Astrocyte of the spinal cord (primary cell): ENCODE measurements at regions not wholly inside any gene's neighbourhood (a gene's known extent, or its start where the extent isn't known, plus 50 kb on each side); places are given as distances from the start of the nearest gene placed in this dataset.

Experiments used
- DNase-seq: peaks from one replicate; pipeline ENCODE4 v3.0.0; 2011; ENCODE audit warnings: low read depth, low spot score
- H3K4me3 ChIP-seq: 2 replicates; pipeline ENCODE4 v1.5.1; 2011; ENCODE audit warnings: low read depth, mild to moderate bottlenecking, low read length, moderate library complexity
- in situ Hi-C: cut with HindIII; loops from 2 replicates; pipeline ENCODE4 v1.10.0; 2017; ENCODE audit warnings: low sequenced_read_pairs
- TF ChIP-seq, protein P1 (sequence below): IDR thresholded peaks from 2 replicates; pipeline ENCODE4 v1.5.1; 2012; ENCODE audit warnings: low read depth, mild to moderate bottlenecking, low read length, inconsistent platforms

DNA sequence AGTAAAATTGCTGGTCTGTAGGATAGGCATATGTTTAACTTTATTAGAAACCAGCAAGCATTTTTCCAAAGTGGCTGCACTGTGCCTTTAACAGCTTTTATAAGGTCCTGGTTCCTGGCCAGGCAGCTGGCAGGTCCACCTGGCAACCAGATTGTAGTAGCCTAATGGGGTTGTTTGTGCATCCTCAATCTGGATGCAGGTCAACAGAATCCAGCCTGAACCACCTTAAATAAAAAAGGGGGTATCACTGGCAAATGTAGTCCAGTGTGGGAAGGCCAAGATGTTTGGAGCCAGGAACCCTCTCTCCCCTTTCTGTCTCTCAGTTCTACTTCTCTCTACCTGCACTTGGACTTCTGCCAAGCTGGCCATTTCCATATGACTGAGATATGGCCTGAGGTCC, 200.3 kb downstream of the ZNF621 start:
- no peak overlapping the region for H3K4me3 ChIP-seq
- TF ChIP-seq, protein P1, sequence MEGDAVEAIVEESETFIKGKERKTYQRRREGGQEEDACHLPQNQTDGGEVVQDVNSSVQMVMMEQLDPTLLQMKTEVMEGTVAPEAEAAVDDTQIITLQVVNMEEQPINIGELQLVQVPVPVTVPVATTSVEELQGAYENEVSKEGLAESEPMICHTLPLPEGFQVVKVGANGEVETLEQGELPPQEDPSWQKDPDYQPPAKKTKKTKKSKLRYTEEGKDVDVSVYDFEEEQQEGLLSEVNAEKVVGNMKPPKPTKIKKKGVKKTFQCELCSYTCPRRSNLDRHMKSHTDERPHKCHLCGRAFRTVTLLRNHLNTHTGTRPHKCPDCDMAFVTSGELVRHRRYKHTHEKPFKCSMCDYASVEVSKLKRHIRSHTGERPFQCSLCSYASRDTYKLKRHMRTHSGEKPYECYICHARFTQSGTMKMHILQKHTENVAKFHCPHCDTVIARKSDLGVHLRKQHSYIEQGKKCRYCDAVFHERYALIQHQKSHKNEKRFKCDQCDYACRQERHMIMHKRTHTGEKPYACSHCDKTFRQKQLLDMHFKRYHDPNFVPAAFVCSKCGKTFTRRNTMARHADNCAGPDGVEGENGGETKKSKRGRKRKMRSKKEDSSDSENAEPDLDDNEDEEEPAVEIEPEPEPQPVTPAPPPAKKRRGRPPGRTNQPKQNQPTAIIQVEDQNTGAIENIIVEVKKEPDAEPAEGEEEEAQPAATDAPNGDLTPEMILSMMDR = no peak
- in situ Hi-C loops = no loop called here
- DNase-seq = no peak

DNA sequence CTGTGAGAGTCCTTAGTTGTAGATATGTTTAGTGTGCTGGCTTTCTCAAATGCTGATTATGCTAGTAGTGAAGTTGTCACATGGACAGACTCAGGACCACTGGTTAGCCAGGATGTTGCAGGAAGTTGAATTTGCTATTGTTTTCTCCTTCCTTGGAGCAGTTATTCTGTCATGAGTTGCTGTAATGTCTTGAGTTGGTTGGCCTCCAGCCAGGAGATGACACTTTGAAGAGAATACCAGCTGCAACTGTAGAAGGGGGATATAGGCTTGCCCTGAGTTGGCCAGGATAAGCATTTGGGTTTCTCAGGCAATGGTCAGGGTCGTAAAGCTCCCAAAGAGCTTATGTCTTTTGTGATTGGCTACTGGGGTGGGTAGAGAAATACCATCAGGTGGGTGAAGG, 206.7 kb downstream of the ZNF621 start:
- no peak overlapping the region for H3K4me3 ChIP-seq
- in situ Hi-C loops = no loop called here
- TF ChIP-seq, protein P1 = no peak
- DNase-seq = no peak

DNA sequence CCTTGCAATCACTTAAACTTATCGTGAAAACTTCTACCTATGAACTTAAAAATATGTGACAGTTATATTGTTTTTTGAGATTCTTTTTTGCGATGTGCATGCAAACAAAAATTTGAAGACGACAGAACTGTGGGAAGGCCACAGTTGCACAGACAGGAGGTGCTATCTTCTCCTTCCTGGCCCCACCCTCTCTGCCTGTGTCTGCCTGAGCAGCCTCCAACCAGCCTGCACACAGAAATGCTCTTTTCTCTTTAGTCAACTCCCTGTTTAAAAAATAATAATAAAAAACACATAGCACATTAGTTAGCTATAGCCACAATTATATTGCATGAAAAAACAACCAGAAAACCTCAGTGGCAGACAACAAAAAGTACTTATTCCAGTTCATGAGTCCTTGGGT, 212.2 kb downstream of the ZNF621 start:
- in situ Hi-C loops = no loop called here
- no peak overlapping the region for H3K4me3 ChIP-seq
- TF ChIP-seq, protein P1 = no peak
- DNase-seq = no peak

DNA sequence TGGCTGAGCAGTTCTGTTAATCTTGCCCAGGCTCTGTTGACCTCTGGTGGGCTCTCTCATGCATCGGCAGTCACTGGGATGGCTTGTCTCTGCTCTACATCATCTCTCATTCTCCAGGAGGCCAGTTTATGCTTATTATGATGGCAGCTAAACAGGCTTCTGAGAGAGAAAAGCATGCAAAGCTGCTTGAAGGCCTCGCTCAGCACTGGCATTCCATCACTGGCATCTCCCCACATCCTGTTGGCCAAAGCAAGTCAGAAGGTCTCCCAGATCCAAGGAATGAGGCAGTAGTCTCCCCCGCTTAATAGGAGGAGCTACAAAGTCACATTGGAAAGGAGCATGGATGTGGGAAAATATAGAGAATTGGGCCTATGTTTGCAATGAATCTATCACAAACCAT, 212.6 kb downstream of the ZNF621 start:
- no peak overlapping the region for H3K4me3 ChIP-seq
- TF ChIP-seq, protein P1 = no peak
- DNase-seq = no peak
- in situ Hi-C loops = no loop called here

DNA sequence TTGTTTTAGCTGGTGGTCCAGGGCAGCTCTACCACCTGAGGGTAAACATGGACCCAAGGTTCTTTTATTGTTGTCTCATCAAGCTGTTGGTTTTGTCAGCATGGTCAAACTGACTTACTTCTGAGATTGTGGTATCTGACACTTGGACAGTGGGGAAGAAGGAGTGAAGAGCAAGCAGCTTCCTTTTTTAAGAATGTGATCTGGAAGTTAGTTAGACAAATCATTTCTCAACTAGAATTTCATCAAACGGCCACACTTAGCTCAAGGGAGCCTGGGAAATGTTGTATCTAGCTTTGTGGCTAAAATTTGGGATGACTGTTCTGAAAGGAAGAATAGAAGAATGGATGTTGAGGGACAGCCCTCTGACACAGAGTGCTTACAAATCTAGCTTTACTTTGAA, 215.2 kb downstream of the ZNF621 start:
- TF ChIP-seq, protein P1 = no peak
- no peak overlapping the region for H3K4me3 ChIP-seq
- in situ Hi-C loops = no loop called here
- DNase-seq = no peak

DNA sequence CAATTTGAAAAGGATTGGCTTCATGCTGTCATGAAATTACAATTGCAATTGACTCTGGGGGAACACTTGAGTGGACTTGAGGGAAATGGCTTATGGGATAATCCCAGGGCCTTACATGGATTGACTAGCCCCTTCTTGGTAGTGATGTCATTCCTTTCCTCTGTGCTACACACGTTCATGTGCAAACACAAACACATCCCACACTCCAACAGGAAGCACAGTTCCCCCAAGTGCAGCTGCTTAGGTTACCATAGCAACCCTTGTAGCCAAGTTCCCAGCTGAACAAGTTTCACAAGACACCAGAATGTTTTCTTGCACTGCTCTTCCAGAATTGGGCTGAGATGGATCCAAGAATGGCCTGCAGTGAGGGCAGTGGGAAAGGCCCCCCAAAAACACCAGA, 217.0 kb downstream of the ZNF621 start:
- TF ChIP-seq, protein P1 = no peak
- no peak overlapping the region for H3K4me3 ChIP-seq
- in situ Hi-C loops = no loop called here
- DNase-seq = peak; percentile 62
